ENCODE measurements at regions not wholly inside any gene's neighbourhood (a gene's known extent, or its start where the extent isn't known, plus 50 kb on each side); places are given as distances from the start of the nearest gene placed in this dataset.

DNA sequence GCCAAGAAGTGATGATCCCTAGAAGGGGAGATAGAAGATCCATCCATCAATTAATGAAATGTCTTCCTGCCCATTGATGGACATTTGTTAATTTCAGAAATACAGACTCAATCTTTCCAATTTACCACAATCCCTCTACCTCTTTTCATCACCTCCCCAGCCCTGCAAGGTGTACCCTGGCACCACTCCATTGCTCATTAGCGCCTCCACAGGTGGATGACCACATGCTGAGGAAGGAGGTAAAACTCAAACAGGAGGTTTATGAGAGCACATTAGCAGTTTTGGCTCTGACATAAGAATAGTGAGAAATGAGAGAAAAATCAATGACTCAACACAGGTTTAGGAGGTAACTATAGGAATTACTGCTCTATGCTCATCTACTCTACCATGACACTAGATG is 208.0 kb downstream of the C1D start:
- Histone ChIP-seq H3K36me3 (ENCODE audit: insufficient read depth, low read length, poor library complexity, severe bottlenecking) (no peaks in the 10 kb centered on the region), H3K4me1 (ENCODE audit: insufficient read depth, low read length, poor library complexity, severe bottlenecking) (peaks cover 4% of the 10 kb centered on the region), H3K27ac (ENCODE audit: low read depth, low read length, poor library complexity, severe bottlenecking) (no peak overlapping the region), H3K27me3 (replicated peaks; ENCODE audit: insufficient read depth, low read depth, low read length, poor library complexity) (no peaks in the 10 kb centered on the region), H3K9me3 (ENCODE audit: low read depth, low read length, poor library complexity, severe bottlenecking) (no peaks in the 10 kb centered on the region), H3K4me3 (ENCODE audit: low read depth, low read length, poor library complexity, severe bottlenecking) (no peak overlapping the region)
- TF ChIP-seq EZH2 (IDR thresholded peaks at IDR 0.05; ENCODE audit: borderline replicate concordance, low read depth, low read length, poor library complexity, severe bottlenecking): no peak
- TF ChIP-seq, protein P1, sequence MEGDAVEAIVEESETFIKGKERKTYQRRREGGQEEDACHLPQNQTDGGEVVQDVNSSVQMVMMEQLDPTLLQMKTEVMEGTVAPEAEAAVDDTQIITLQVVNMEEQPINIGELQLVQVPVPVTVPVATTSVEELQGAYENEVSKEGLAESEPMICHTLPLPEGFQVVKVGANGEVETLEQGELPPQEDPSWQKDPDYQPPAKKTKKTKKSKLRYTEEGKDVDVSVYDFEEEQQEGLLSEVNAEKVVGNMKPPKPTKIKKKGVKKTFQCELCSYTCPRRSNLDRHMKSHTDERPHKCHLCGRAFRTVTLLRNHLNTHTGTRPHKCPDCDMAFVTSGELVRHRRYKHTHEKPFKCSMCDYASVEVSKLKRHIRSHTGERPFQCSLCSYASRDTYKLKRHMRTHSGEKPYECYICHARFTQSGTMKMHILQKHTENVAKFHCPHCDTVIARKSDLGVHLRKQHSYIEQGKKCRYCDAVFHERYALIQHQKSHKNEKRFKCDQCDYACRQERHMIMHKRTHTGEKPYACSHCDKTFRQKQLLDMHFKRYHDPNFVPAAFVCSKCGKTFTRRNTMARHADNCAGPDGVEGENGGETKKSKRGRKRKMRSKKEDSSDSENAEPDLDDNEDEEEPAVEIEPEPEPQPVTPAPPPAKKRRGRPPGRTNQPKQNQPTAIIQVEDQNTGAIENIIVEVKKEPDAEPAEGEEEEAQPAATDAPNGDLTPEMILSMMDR (conservative IDR thresholded peaks at IDR 0.05; ENCODE audit: low read depth, low read length): no peak; the same call in 1 of the 2 replicates
- POLR2A ChIA-PET (ENCODE audit: low non-redundant PET): no interaction called here
- intact Hi-C loops (cut with micrococcal nuclease; ENCODE audit: unreplicated experiment): no loop called here
- no TSS peak for BruUV-seq (replicated peaks)
- CTCF ChIA-PET: no interaction called here
- DNase-seq (ENCODE audit: low spot score): no peak

DNA sequence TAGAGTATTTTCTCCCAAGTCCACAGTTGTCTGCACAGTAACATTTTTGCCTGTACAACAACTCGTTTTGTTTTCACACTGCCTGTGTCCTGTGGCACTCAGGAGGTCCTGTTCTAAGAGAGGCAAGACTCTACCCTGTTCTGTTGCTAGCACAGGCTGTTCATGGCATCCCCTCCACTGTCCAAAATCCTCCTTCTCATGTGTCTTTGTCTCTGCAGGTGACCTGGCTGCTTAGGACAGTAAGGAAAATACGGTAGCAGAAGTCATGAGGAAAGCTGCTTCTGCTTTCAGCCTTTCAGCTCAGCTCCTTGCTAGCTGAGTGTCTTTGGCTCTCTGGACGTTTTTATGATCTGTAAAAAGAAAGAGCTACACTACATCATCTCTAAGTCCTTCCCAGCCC is 205.9 kb downstream of the C1D start:
- CTCF ChIA-PET: no interaction called here
- H3K4me3 ChIP-seq (ENCODE audit: low read depth, low read length, poor library complexity, severe bottlenecking): no peak overlapping the region
- no peaks in the 10 kb centered on the region for H3K9me3 ChIP-seq (ENCODE audit: low read depth, low read length, poor library complexity, severe bottlenecking)
- H3K27ac ChIP-seq (ENCODE audit: low read depth, low read length, poor library complexity, severe bottlenecking): no peak overlapping the region
- TF ChIP-seq, protein P1 (conservative IDR thresholded peaks at IDR 0.05; ENCODE audit: low read depth, low read length): no peak
- TF ChIP-seq EZH2 (IDR thresholded peaks at IDR 0.05; ENCODE audit: borderline replicate concordance, low read depth, low read length, poor library complexity, severe bottlenecking): no peak
- H3K36me3 ChIP-seq (ENCODE audit: insufficient read depth, low read length, poor library complexity, severe bottlenecking): no peaks in the 10 kb centered on the region
- BruUV-seq (replicated peaks): no TSS peak
- no peak for DNase-seq (ENCODE audit: low spot score)
- H3K27me3 ChIP-seq (replicated peaks; ENCODE audit: insufficient read depth, low read depth, low read length, poor library complexity): peaks cover 4% of the 10 kb centered on the region
- intact Hi-C loops (cut with micrococcal nuclease; ENCODE audit: unreplicated experiment): no loop called here
- POLR2A ChIA-PET (ENCODE audit: low non-redundant PET): no interaction called here
- H3K4me1 ChIP-seq (ENCODE audit: insufficient read depth, low read length, poor library complexity, severe bottlenecking): peaks cover 4% of the 10 kb centered on the region

DNA sequence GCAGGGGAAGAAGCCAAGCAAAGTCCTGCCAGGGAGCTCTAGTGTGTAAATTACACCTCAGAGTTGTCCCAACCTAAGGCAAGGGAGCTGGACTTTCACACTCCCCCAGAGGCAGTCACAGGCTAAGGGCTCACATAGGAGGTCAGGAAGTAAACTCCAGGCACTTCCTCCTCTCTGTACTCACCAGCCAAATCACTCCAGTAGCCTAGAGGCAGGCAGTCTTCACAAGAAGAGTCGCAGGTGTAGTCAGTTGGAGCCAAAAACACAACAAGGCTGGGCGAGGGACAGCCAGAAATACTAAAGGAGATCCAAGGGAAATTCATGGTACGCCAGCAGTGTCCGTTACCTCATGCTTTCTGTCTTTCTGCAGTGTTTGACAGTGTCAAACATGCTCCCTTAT is 205.0 kb downstream of the C1D start:
- H3K27ac ChIP-seq (ENCODE audit: low read depth, low read length, poor library complexity, severe bottlenecking): no peak overlapping the region
- no TSS peak for BruUV-seq (replicated peaks)
- no peaks in the 10 kb centered on the region for H3K9me3 ChIP-seq (ENCODE audit: low read depth, low read length, poor library complexity, severe bottlenecking)
- H3K36me3 ChIP-seq (ENCODE audit: insufficient read depth, low read length, poor library complexity, severe bottlenecking): no peaks in the 10 kb centered on the region
- DNase-seq (ENCODE audit: low spot score): no peak
- peaks cover 4% of the 10 kb centered on the region for H3K27me3 ChIP-seq (replicated peaks; ENCODE audit: insufficient read depth, low read depth, low read length, poor library complexity)
- TF ChIP-seq, protein P1 (conservative IDR thresholded peaks at IDR 0.05; ENCODE audit: low read depth, low read length): no peak
- TF ChIP-seq EZH2 (IDR thresholded peaks at IDR 0.05; ENCODE audit: borderline replicate concordance, low read depth, low read length, poor library complexity, severe bottlenecking): no peak
- POLR2A ChIA-PET (ENCODE audit: low non-redundant PET): no interaction called here
- CTCF ChIA-PET: interaction anchor here (0.7 kb wide), 1 partner anchor 16 kb away, joined by 3 read pairs; no protein-coding TSS in a partner anchor
- no peak overlapping the region for H3K4me3 ChIP-seq (ENCODE audit: low read depth, low read length, poor library complexity, severe bottlenecking)
- H3K4me1 ChIP-seq (ENCODE audit: insufficient read depth, low read length, poor library complexity, severe bottlenecking): peaks cover 4% of the 10 kb centered on the region
- intact Hi-C loops (cut with micrococcal nuclease; ENCODE audit: unreplicated experiment): no loop called here
